Peyer's patch (tissue), 4 donors: ENCODE measurements at regions not wholly inside any gene's neighbourhood (a gene's known extent, or its start where the extent isn't known, plus 50 kb on each side); places are given as distances from the start of the nearest gene placed in this dataset.

Experiments used
- POLR2A ChIP-seq, 2 donors: fragments of 450-650 bp; IDR thresholded peaks; one replicate each; pipeline ENCODE4 v1.5.1; 2017; ENCODE audit warnings: antibody characterized with exemption in 2 of 2, mild to moderate bottlenecking in 2 of 2, moderate library complexity in 2 of 2
- TF ChIP-seq, protein P1 (sequence below), 6 experiments: fragments of 450-650 bp in 4 of 6; fragments of 200-600 bp in 2 of 6; sonication (generic) in 1 of 6; IDR thresholded peaks; one replicate each; pipeline ENCODE4 v1.5.1; 2017 to 2019; ENCODE audit warnings: antibody characterized with exemption in 6 of 6, mild to moderate bottlenecking in 3 of 6, moderate library complexity in 1 of 6

DNA sequence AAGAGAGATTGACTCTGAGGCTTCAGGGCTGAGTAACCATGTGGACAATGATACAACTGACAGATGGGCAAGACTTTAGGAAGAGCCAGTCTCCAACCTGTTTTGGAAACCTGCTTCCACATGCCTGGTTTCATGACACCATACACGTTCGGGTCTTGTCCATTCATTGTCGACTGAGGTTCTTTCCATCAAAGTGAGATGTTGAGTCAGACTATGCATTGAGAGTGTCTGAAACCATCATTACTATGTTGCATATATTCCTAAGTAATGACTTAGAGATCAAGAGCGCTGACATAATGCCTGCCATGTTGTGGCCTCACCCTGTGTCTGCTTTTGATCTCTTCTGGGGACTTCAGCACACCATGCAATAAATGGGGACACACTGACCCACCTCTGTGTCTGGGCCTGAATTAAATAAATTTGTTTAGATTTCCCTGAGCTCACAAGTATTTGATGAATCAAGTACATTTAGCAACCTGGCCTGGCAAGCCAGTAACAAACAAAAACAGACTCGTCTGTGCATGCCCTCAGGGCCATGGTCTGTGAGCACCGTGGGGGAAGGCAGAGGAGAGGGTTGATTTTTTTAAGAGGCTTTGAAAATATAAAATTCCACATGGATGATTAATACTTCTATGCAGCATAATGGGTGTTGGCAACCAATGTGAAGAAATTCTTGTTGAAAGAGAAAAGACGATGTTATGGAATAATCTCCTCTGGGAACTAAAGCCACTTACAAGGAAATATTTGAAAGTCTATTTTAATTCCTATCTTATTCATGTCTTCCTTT is 49.9 kb upstream of the UBAC2 start:
- TF ChIP-seq, protein P1, sequence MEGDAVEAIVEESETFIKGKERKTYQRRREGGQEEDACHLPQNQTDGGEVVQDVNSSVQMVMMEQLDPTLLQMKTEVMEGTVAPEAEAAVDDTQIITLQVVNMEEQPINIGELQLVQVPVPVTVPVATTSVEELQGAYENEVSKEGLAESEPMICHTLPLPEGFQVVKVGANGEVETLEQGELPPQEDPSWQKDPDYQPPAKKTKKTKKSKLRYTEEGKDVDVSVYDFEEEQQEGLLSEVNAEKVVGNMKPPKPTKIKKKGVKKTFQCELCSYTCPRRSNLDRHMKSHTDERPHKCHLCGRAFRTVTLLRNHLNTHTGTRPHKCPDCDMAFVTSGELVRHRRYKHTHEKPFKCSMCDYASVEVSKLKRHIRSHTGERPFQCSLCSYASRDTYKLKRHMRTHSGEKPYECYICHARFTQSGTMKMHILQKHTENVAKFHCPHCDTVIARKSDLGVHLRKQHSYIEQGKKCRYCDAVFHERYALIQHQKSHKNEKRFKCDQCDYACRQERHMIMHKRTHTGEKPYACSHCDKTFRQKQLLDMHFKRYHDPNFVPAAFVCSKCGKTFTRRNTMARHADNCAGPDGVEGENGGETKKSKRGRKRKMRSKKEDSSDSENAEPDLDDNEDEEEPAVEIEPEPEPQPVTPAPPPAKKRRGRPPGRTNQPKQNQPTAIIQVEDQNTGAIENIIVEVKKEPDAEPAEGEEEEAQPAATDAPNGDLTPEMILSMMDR (IDR thresholded peaks at IDR 0.05): no peak
- TF ChIP-seq POLR2A (IDR thresholded peaks at IDR 0.05): no peak
